ENCODE measurements at regions not wholly inside any gene's neighbourhood (a gene's known extent, or its start where the extent isn't known, plus 50 kb on each side); places are given as distances from the start of the nearest gene placed in this dataset.

- no peak for DNase-seq
Observed at GRCh38 chr15:62790546-62790945, 252.0 kb upstream of the TPM1 start.

- no peak for DNase-seq
Observed at GRCh38 chr15:62791694-62792093, 250.9 kb upstream of the TPM1 start.

GRCh38 chr15:62792986-62793751 is 249.4 kb upstream of the TPM1 start:
- DNase-seq: no peak

DNA sequence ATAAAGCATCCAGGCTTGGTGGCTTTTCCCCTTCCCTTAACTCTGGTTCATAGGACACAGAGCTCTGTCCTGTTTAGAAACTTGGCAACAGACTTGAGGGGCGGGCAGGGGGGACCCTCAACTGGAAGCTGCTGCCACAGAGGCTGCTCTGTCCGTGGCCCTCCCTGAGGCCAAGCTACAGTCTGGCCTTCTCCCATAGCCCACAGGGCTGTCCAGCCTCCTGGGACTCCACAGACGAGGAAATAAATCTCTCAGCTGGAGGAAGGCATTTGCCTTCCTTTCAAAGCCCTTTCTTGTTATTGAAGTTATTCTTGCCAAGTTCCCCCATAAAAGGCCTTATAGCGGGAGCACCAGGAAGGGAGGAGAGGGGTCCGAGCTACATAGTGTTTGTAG is 248.8 kb upstream of the TPM1 start:
- no peak for DNase-seq

DNA sequence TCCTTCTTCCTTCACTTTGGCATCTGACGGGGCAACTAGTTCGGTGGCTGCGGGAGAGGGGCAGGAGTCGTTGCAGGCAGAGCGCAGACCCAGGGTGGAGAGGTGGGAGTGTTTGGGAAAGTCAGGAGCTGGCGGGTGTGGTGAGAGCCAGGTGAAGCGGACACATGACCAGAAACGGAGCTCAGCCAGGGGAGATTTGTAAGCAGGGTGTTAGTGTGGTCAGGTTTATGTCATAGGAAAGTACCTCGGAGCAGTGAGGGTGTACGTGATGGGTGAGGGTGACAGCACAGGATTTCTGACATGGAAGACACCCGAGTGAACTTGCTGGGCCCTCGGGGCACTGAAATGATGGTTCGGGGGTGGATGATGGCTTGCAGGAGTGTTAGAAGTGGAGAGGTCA is 247.4 kb upstream of the TPM1 start:
- DNase-seq: no peak

DNA sequence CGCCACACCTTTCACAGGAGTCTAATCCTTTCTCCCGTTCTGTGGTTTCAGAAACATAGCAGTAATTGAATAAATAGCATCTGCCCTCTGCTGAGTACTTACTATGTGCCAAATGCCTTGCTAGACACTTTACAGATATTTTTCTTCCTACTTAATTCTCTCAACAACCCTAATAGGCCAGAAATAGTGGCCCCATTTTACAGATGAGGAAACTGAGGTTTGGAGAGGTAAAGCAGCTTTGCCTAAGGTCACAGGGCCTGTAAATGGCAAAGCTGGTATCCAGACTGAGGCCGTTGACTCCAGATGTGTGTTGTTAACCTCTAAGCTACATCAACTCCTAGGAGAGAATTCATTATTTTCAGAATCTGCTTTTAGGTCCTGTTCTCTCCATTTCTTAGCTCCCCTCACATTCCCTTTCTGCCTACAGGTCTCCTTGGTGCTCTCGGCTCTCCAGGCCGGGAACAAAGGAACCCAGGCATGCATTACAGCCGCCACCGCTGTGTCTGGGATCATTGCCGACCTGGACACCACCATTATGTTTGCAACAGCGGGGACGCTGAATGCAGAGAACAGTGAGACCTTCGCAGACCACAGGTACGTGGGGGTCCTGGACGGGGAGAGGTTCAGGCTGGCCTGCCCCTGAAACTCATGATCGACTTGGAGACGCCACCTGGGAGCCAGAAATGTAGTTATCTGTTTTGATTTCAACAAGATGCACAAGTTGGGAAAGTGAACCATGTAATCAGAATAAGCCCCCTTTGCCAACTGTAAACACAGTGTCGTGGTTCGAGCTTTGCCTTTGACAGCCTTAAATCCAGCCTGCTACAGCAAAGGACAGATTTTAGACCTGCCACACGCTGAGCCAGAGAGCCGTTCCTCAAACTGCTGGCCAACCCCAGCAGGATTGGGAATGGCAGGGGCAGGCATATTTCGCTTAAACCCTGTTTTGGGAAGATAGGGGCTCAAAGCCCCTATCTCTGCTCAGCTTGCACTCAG is 246.5 kb upstream of the TPM1 start:
- no peak for DNase-seq

- DNase-seq: no peak
Observed at GRCh38 chr15:62797171-62797570, 245.4 kb upstream of the TPM1 start.

GRCh38 chr15:62798536-62798935 is 244.0 kb upstream of the TPM1 start:
- no peak for DNase-seq

DNA sequence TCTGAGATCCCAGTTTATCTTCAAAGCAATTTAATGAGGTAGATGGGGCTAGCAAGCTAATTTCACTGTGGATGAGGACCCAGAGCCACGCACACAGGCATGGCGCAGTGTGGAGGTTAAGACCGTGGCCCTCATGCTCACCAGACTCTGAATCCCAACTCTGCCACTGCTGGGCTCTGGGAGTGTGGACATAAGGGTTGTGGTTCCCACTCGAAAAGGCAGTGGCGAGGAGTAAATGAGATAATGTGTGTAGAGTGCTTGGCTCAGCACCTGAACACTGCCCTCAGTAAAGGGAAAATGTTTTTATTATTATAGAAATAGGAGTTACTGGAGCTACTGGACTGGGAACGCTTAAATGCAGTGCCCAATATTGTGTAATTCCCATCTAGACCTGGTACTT is 243.5 kb upstream of the TPM1 start:
- no peak for DNase-seq

- no peak for DNase-seq
Observed at GRCh38 chr15:62799919-62800318, 242.6 kb upstream of the TPM1 start.

DNA sequence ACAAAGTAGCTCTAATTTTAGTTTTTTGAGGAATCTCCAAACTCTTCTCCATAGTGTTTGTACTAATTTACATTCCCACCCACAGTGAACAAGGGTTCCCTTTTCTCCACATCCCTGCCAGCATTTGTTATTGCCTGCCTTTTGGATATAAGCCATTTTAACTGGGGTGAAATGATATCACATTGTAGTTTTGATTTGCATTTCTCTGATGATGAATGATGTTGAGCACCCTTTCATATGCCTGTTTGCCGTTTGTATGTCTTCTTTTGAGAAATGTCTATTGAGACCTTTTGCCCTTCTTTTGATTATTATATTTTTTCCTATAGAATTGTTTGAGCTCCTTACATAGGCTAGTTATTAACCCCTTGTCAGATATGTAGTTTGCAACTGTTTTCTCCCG is 239.9 kb upstream of the TPM1 start:
- no peak for DNase-seq

DNA sequence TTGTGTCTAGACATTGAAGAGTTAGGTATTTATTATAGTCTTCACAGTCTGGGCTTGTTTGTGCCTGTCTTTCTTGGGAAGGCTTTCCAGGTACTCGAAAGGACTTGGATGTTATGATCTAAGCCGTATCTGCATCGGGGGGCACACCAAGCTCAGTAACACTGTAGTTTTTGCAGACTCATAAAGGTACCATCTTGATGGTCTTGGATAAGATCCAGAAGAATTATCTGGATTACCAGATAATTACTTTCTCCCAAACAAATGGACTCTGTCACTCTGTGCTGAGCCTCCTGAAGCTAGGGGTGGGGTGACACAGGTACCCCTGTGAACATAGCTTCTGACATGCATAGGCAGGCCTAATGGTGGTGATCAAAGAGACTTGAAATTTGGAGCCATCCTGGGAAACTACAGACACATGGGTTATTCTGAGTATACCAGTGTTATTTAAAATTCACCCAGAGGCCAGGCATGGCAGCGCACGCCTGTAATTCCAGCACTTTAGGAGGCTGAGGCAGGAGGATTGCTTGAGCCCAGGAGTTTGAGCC is 238.6 kb upstream of the TPM1 start:
- DNase-seq: no peak

DNA sequence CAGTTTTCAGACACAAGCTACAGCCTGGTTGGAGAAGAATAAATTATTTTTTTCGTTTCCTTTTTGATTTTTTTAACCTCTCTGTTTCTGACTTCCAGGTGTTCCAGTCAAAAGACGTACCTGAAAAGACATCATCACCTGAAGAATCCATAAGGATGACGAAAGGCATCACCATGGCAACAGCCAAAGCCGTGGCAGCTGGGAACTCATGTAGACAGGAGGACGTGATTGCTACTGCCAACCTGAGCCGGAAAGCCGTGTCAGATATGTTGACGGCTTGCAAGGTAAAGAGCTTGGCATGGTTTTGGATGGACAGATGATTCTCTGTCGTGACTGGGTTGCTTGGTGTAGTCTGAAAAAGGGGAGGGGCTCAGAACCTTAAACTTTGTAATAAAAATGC is 237.0 kb upstream of the TPM1 start:
- DNase-seq: no peak

GRCh38 chr15:62807539-62808130 is 234.9 kb upstream of the TPM1 start:
- DNase-seq: no peak

GRCh38 chr15:62809115-62809967 is 233.2 kb upstream of the TPM1 start:
- DNase-seq: no peak

DNA sequence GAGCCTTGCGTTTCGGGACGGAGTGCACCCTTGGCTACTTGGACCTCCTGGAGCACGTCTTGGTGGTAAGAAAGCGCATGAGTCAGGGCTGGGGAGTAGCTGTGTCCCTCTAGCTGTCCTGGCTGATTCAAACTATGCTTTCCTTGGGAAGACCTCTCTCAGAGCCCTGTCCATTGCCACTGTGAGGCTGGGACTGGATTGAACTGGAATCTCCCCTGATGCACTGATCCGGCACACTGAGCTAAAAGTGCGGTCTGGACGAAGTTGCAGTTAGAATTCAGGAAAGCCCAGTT is 232.6 kb upstream of the TPM1 start:
- no peak for DNase-seq

GRCh38 chr15:62812515-62812835 is 230.1 kb upstream of the TPM1 start:
- no peak for DNase-seq

GRCh38 chr15:62816342-62817069 is 226.0 kb upstream of the TPM1 start:
- DNase-seq: no peak

DNA sequence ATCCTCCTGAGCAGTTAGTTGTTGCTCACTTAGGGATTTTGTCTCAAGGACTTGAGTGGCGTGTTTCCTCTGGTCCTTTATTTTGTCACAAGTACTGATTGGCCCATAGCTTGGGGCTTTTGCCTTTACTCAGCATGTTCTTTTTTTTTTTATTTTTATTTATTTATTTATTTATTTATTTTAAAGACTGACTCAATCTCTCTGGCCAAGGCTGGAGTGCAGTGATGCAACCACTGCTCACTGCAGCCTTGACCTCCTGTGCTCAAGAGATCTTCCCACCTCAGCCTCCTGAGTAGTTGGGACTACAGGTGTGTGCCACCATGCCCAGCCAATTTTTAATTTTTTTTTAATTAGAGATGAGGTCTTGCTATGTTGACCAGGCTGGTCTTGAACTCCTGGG is 223.9 kb upstream of the TPM1 start:
- no peak for DNase-seq

DNA sequence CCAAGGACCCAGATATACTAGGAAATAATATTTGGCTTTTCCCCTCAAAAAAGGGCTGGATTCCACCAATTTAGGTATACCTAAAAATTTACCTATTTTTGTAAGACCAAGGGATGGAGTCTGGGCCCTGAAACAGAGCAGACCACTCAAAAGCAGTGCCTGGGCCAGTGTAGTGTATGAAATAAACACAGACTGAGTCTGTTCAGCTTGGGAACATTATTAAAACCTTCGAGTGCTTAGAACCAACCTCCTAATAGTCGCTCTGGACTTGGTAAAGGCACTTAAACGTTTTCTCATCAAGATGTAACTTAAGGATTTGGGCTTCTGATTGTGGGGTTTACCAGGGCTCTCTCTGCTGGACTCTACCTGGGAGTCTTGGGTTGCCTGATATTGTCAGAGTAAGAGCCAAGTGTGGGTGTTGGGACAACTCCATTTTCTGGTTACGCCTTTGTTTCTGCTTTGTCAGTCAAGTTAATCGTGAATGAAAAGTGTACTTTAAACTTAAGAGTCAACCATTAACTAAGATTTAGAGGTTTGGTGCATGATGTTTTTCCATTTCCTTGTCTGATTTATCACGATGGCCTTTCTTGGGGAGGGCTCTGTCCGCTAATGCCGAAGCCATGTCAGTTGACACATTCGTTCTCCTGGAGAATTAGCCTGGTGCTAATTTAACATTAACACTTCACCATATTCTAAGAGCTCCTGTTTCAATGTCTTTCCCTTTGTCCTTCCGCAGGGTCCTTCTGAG is 221.0 kb upstream of the TPM1 start:
- no peak for DNase-seq

- DNase-seq: no peak
Observed at GRCh38 chr15:62822228-62822627, 220.3 kb upstream of the TPM1 start.

Measured in NCI-H1092 (cell line).